Nucleus accumbens (tissue), 56 donors: ENCODE measurements at regions not wholly inside any gene's neighbourhood (a gene's known extent, or its start where the extent isn't known, plus 50 kb on each side); places are given as distances from the start of the nearest gene placed in this dataset.
"Not testable (repeated sequence)": the region's sequence is repeated elsewhere in the genome, so short reads cannot be mapped to it uniquely, and the experiment has no call there.

ENCODE experiments used
- DNase-seq, 56 donors: peaks; one replicate each; lab custom pipeline; 2025; lab: John Stamatoyannopoulos, UW

DNA sequence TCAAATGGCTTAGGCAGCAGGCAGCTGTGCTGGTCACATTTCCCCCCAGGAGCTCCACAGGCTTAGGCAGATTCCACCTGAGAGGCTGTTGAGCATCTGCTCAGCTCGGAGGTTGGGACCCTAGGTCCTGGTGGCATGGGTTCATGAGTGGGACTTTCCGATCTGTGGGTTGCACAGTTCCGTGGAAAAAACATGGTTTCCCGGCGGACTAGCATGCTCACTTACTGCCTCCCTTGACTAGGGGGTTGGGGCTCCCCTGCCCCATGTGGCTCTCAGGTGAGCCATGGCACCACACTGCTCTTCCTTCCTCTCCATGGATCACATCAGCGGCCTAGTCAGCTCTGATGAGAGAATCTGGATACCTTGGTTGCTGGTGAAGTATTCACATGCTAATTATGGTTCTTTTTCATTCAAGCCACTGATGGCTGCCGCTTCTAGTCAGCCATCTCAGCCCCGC lies 685.1 kb downstream of the METTL15 start:
- DNase-seq = no peak

DNA sequence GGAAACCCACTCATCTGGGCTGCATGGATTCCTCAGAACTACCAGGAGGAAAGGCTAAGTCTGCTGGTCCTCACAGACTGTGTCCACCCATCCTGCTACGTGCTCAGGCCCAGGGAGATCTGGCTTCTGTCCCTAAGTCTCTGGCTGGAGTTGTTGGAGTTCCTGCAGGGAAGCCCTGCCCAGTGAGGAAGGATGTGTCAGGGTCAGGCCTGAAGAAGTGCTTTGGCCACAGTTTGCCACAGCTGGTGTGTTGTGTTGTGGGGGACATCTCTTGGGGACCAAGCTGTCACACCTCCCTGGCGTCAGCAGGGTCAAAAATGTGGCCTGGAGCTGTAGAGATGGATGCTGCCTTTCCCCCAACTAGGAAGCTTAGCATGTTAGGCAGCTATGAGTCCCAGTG lies 684.7 kb downstream of the METTL15 start:
- DNase-seq = no peak

DNA sequence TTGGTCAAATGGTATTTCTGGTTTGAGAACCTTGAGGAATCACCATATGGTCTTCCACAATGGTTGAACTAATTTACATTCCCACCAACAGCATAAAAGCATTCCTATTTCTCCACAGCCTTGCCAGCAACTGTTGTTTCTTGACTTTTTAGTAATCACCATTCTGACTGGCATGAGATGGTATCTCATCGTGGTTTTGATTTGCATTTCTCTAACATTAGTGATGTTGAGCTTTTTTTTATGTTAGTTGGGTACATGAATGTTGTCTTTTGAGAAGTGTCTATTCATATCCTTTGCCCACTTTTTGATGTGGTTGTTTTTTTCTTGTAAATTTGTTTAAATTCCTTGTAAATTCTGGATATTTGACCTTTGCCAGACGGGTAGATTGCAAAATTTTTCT lies 679.7 kb downstream of the METTL15 start:
- not testable (repeated sequence) for DNase-seq

DNA sequence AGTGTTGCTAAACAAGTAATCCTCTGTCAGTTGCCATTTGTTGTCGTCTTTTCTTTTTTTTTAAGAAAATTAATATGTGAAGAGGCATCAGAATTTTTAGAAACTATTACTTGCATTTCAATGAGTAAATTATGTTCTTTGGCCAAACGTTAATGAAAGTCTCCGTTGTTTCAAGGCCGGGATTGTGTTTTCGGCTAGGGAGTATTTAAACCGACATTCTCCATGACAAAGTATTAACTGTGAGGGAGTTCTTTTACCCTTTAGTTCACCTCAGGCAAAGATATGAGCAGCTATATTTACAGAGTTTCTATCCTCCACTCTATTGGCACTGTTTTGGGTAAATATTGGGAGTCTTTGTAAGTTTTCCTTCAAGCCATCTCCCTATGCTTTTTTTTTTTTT lies 668.9 kb downstream of the METTL15 start:
- DNase-seq = no peak

DNA sequence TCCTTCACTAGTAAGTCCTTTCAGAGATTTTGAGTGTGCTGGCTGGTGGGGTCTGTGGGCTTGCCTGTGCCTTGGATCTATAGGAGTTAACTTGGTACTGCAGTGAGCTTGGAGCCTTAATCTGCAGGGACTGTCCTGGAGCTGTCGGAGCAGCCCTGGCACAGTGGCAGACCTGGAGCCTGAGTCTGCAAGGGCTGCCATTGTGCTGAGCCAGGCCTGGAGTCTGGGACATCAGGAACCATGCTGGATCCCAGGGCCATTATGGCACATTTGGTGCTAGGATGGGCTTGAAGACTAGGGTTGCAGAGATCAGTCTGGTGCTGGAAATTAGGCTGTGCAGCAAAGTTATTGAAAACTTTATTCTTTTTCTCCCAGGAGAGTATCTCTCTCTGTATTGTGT lies 665.4 kb downstream of the METTL15 start:
- no peak for DNase-seq

DNA sequence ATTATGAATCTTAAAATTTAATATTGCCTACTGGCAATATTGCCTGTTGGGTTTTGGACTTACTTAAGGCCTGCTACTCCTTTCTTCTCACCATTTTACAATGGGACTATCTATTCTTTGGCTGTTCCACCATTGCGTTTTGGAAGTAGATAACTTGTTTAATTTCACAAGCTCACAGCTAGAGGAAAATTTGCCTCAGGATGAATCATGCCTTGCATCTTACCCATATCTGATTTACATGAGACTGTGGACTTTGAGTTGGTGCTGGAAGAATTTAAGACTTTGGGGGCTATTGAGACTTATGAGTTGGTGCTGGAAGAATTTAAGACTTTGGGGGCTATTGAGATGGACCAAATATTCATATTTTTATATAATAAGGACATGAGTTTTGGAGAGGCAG lies 662.6 kb downstream of the METTL15 start:
- no peak for DNase-seq

DNA sequence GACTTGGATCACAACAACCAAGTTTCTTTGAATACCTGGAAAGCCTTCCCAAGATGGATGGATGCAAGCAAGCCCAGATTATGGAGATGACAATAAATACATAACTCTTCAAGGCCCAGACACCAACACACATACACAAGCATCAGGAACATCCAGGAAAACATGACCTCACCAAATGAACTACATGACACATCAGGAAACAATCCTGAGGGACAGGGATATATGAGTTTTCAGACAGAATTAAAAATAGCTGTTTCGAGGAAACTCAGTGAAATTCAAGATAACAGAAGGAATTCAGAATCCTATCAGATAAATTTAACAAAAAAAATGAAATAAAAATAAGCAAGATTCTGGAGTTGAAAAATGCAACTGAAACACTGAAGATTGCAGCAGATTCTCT lies 659.4 kb downstream of the METTL15 start:
- no peak for DNase-seq

DNA sequence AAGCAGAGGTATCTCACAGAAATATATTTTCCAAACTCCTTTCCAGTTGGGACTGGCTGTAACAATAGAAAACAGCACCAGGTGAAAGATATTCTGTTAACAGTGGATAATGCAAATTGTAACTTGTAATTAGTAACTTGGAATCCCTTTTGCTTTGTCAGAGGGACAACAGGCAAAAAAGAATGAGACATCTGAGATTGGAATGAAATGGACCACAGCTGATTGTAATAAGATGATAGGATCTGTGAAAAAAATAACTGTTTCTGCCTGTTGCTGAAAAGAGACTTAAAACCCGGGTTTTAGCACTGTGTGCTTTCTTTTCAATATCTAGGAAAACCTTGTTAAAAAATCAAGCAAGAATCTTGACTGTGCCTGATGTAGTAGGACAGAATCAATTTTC lies 655.7 kb downstream of the METTL15 start:
- no peak for DNase-seq

DNA sequence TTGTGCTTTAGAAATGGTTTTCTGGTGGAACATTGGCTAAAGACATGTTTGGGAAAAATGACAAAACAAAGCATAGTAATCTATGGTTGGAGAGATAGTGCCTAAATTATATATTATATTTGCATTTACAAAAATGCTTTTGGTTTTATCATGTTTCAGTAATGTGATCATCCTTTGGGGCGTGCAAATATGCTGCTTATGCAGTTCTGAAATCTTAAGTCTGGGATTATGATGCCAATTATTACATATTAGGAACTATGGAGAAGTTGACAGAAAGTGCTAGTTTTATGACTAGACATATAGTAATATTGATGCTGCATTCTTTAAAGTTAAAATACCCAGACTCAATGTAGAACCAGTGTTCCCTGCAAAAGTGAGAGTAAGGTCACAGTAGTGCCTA lies 655.0 kb downstream of the METTL15 start:
- DNase-seq = no peak

DNA sequence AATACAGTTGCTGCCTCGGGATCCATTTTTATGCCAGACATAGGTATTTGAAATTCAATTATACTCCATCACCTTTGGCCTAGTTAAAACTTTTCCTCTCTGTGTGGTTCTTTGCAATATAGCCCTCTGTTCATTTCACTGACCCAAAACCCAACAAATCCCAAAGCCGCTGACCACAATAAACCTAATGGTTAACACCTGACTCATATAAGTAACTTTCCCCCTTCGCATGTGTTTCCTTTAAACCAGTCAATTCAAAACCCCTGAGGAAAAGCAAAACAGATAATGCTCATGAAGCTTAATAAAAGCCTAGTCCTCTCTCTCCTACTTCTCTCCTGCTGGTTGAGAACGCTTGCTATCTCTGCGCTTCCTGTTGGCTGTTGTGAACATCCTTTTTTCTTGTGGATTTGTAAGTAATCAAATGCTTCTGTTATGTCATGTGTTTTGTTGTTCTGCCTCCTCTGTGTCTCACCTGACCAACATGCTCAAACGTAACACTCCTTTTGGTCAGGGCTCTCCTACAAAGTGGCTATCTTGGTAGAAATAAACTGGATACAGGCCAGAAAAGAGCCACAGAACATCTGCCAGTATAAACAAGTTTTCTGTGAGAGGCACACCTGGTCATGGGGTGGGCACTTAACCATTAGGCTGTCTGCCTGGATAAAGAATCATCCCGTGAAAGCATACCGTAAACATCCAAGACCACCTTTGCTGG lies 652.6 kb downstream of the METTL15 start:
- DNase-seq = no peak

DNA sequence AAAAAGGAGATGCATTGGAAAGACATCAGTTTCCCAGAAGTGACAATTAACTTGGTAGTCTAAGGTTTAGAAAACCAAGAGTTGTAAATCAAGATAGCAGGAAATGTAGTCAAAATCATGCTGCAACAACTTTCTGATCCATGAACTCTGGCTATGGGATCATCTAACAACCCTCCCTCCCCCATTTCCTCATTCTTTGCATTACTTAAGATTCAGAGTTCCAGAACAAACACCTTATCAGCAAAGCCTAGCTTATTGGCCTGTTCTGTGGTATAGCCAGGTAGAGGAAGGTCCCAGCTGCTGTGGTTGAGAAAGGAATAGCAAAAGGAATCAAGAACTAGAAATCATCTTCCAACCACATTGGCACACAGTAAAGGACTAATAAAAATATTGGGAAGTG lies 651.1 kb downstream of the METTL15 start:
- DNase-seq = no peak

DNA sequence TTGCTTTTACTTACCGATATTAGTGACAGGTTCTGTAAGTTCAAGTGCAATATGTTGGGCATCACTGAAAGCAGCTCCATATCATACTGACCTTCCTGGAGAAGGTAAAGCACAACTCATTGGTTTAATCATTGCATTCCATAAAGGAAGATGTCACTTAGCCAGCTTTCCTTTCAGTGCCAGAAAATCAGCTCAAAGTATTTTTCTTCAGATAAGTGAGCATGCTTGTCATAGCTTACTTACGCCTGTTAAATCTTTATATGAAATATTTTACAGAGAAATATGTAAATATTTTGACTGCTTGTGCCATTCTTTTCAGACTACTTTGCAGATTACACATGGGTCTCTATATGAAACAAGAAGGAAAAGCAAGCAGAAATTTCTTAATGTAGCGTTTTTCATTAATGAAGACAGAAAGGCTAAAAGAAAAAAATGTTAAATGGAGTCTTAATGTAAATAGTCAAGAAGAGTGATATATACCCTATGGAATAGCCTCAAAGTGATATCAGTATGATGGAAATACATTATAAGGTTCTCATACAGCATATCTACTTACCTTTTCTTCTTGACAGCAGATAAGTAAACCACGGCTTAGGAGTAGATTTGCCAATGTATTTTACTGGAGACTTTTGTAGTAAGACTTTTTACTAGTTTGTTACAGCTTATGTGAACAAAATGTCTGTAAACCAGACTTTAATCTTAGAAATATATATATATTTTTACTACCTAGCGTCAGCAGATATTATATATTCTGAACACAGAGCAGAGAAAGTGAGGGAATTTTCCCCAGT lies 649.7 kb downstream of the METTL15 start:
- no peak for DNase-seq

DNA sequence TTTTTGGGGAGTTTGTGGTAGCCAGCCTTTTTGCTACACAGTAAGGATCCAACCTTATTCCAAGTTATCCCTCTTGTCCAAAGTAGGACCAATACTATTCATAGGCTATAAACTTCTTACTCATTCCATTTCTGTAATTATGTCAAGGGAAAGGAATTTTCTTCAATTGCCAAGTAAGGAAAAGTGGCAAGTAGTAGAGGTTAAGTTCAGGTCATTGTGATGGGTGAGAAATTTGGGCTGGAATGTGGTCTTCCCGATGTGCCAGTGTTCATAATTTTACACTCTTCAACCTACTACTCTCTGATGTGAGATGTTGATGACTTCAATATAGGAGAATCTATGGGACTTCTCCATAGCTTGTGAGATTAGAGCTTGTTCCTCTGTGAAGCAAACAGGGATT lies 648.8 kb downstream of the METTL15 start:
- no peak for DNase-seq

DNA sequence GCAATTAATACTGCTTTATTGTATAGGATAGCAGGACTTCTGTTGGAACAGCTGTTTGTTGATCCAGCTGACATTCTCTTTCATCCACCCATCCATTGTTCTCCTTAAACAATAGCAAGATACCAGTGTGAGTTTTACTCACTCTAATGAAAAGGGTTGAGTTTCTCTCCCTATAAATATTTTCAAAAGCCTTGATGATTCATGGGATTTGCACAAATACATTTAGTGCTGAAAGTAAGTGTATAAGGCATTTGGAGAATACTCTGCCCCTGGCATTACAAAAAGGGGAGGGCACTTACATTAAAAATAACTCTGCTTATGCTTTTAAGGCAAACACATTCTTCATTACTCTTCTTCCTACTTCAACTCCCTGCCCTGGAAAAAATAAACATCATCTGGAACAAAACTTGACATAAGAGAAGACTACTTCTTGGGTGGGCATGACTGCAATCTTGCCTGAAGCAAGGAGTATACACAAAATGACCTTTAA lies 634.9 kb downstream of the METTL15 start:
- no peak for DNase-seq

DNA sequence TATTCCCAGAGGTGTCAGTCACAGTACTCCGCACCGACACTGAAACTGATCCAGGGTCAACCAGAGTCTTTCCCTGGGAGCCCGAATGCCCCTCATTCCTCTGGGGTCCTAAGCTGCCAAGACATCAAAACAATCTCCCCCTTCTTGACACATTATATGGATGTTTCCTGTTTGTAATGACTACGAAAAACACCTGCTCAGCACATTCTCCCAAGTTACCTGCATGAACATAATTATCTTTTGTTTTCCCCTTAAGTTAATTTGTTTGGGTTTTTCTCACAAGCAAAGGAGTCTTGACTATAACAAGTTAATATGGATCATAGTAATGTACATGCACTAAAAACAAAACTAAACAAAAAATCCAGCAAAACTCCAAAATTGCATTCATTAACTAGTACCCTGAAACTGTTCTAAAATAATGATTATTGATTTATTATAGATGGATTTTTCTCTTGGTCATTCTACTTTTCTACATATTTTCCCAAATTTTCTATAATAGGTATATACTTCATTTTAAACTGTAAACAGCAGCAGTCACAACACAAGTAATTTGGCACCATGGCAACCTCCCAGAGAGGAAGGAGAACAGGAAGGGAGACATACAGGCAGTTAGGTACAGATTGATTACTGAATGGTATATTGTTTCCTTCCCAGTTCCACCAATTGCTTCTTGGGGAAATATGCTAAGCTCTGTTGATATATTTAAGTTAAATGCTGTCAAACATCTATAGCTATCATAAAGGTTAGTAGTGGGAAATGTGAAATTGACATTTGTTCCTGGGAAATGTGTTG lies 631.5 kb downstream of the METTL15 start:
- no peak for DNase-seq

DNA sequence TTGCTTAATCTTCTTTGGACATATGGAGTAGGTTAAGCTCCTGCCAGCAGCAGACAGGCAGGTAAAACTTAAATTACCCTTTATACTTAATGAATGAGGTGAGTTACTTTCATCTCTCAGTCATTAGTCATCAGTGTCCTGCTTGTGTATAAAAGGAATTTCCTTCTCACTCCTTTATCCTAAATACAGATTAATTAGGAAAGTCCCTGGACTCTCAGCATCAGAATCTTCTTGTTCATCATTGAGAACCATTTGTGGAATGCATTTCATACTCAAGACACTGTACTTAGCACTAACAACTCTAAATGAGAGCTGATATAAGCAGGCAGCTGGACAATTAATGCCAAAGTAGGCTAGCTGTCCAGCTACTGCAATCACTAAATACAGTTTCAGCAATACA lies 630.4 kb downstream of the METTL15 start:
- no peak for DNase-seq

DNA sequence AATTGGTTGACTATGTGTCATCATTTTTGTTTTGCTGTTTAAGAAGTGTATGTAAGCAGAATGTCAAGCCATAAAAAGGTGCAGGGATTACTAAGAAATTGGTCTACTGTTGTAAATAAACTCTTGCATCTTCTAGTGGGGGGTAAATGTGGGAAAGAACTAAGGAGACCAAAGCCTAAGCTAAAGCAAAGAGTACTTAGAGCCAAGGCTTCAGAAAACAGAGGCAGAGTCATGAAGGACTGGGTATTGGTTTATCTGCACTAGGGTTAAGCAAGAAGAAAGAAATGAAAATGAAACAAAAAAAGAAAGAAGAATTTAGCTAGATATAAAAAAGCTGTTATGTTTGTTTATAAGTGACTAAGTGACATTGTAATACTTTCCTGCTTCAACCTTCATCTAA lies 628.1 kb downstream of the METTL15 start:
- no peak for DNase-seq

DNA sequence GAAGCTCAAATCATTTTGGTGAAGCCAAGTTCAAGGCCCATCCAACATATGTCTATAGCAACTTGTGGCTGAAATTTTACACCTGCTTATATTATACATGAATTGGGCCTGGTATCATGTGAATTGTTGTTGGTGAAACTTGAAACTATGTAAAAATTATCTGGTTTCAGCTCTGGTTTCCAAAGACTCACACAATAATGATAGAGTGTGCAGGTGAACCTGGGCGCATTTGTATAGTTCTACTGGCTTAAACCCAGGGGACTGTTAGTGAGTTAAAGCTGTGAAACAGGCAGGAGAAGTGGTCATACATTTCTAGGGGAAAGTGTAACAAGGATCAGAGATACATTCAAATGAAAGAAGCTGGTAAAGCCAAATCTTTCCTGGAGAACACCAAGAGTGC lies 627.3 kb downstream of the METTL15 start:
- no peak for DNase-seq

DNA sequence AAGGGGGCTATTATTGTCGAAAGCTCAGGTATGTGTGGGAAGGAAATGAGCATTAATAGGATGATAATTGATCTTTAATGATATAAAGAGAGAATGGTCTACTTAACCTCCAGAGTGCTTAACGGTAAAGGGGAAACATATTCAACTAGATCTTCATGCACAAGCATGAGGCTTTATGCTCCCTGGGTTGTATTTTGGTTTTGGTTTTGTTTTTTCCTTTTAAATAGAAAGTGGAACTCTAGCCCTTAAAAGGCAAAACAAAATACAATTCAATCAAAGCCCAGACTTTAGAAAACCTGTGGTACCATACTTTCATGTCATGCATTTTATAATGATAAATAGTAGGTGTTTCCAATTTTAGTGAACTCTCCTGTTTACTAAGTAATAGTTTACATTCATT lies 622.7 kb downstream of the METTL15 start:
- no peak for DNase-seq

DNA sequence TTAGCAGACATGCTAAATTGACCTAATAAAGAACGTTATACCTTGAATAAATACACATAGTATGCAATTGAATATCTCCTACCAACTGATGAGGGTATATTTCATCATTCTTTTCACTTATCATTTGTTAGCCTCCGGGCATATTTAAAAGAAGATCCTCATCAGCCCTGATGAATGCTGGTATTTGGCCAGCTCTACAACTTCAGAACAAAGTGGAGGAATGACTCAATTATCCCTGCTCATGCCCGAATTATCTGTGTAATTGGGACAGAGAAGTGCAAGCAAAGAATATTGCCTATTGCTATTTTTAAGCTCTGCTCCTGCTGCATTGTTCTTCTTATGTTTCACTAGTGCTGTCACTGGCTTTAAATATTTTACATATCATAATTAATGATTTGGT lies 622.1 kb downstream of the METTL15 start:
- DNase-seq = no peak

DNA sequence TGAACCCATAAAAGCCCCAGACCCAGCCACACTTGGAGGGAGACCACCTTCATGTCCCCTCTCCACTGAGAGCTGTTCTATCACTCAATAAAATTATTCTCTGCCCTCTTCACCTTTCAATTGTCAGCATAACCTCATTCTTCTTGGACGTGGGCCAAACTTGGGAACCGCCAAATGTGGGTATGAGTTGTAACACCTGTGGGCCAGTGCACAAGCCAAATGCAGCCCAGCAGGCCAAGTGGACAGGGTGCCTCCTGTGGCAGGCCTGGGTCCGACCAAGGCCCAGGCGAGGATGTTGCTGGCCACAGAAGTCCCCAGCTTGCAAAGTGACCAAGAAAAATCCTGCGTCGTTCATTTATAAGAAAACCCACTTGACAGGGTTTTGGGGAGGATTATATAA lies 621.2 kb downstream of the METTL15 start:
- DNase-seq = no peak
